ENCODE measurements at regions not wholly inside any gene's neighbourhood (a gene's known extent, or its start where the extent isn't known, plus 50 kb on each side); places are given as distances from the start of the nearest gene placed in this dataset.

GRCh38 chr2:19297716-19298115 is 60.7 kb downstream of the OSR1 start:
- no TSS peak for BruUV-seq (replicated peaks)
- H3K4me2 ChIP-seq (ENCODE audit: low read depth, low read length): no peak overlapping the region
- no peak overlapping the region for H3K9ac ChIP-seq (ENCODE audit: insufficient read depth, low read depth, low read length)
- 61% methylated on average over 7 of the region's 7 CpGs for WGBS (ENCODE audit: low lambda C conversion rate)
- H3K27me3 ChIP-seq (ENCODE audit: control insufficient read depth in 1 of 2, insufficient read depth in 2 of 2, low read length in 2 of 2): no peaks in the 10 kb centered on the region
- in situ Hi-C loops (cut with HindIII; ENCODE audit: extremely low pct_ligation_motif_present, low pct_unique_long_range_greater_than_20kb): no loop called here
- no peak for FAIRE-seq
- H4K20me1 ChIP-seq (ENCODE audit: insufficient read depth, low read length): no peaks in the 10 kb centered on the region
- H3K27ac ChIP-seq (ENCODE audit: extremely low read length, insufficient read depth, low read length): no peak overlapping the region
- H2AFZ ChIP-seq (ENCODE audit: low read length): no peak overlapping the region
- H3K36me3 ChIP-seq (replicated peaks in 1 of 2; ENCODE audit: control insufficient read depth in 1 of 2, insufficient read depth in 2 of 2, low read length in 2 of 2): no peaks in the 10 kb centered on the region
- ChIA-PET POLR2A (no interaction called here), CTCF (ENCODE audit: low intra/inter-chr PET ratio, low total read pairs) (no interaction called here)
- intact Hi-C loops (cut with micrococcal nuclease; ENCODE audit: unreplicated experiment): no loop called here
- ATAC-seq: no peak
- no peaks in the 10 kb centered on the region for H3K9me3 ChIP-seq (ENCODE audit: low read length)
- no peak for DNase-seq (ENCODE audit: low spot score)
- TF ChIP-seq TRIM22 (IDR thresholded peaks at IDR 0.05) (no peak), GLI4 (CRISPR knock-in tag; IDR thresholded peaks at IDR 0.05; ENCODE audit: borderline replicate concordance) (no peak), NFYC (CRISPR knock-in tag; IDR thresholded peaks at IDR 0.05) (no peak), ZNF749 (CRISPR knock-in tag; IDR thresholded peaks at IDR 0.05; ENCODE audit: borderline replicate concordance) (no peak), POGZ (CRISPR knock-in tag; IDR thresholded peaks at IDR 0.05) (no peak), NFKBIZ (CRISPR knock-in tag; IDR thresholded peaks at IDR 0.05) (no peak), FOXC1 (CRISPR knock-in tag; IDR thresholded peaks at IDR 0.05; ENCODE audit: borderline replicate concordance) (no peak), RAD51 (IDR thresholded peaks at IDR 0.05; ENCODE audit: borderline replicate concordance) (no peak)
- H3K4me1 ChIP-seq (ENCODE audit: insufficient read depth, low read length): no peaks in the 10 kb centered on the region
- no peak overlapping the region for H3K4me3 ChIP-seq (replicated peaks in 1 of 3; ENCODE audit: insufficient read depth in 1 of 3, low read depth in 2 of 3, low read length in 3 of 3)
- no peaks in the 10 kb centered on the region for H3K79me2 ChIP-seq (ENCODE audit: insufficient read depth, low read length)

GRCh38 chr2:19295998-19296502 is 62.4 kb downstream of the OSR1 start:
- intact Hi-C loops (cut with micrococcal nuclease; ENCODE audit: unreplicated experiment): no loop called here
- in situ Hi-C loops (cut with HindIII; ENCODE audit: extremely low pct_ligation_motif_present, low pct_unique_long_range_greater_than_20kb): no loop called here
- H3K27me3 ChIP-seq (ENCODE audit: control insufficient read depth in 1 of 2, insufficient read depth in 2 of 2, low read length in 2 of 2): no peaks in the 10 kb centered on the region
- TF ChIP-seq PTBP1 (IDR thresholded peaks at IDR 0.05; ENCODE audit: low read depth, low read length, poor library complexity, severe bottlenecking): no peak
- TF ChIP-seq ZNF335 (CRISPR knock-in tag; IDR thresholded peaks at IDR 0.05): no peak
- 0 out of 2 replicates have a peak, but pooled peaks have one; percentile 18 for TF ChIP-seq HNF4G (IDR thresholded peaks at IDR 0.05; ENCODE audit: borderline replicate concordance, low read depth, low read length)
- TF ChIP-seq HNF4G (CRISPR knock-in tag; IDR thresholded peaks at IDR 0.05; ENCODE audit: borderline replicate concordance, low read depth): no peak
- TF ChIP-seq IKZF4 (CRISPR knock-in tag; IDR thresholded peaks at IDR 0.05; ENCODE audit: borderline replicate concordance, low read depth, not compliant biosample characterization): no peak
- no peak for TF ChIP-seq ZNF460 (CRISPR knock-in tag; IDR thresholded peaks at IDR 0.05; ENCODE audit: borderline replicate concordance)
- no peak for TF ChIP-seq ZNF512B (CRISPR knock-in tag; IDR thresholded peaks at IDR 0.05; ENCODE audit: borderline replicate concordance)
- no peak for TF ChIP-seq ZFP41 (CRISPR knock-in tag; IDR thresholded peaks at IDR 0.05; ENCODE audit: borderline replicate concordance)
- TF ChIP-seq MAFF (IDR thresholded peaks at IDR 0.05; ENCODE audit: low read depth, low read length): peak; percentile 78

More at GRCh38 chr2:19295998-19296502, 62.4 kb downstream of the OSR1 start:
- no peaks in the 10 kb centered on the region for H3K9me3 ChIP-seq (ENCODE audit: low read length)
- no peaks in the 10 kb centered on the region for H4K20me1 ChIP-seq (ENCODE audit: insufficient read depth, low read length)
- no peaks in the 10 kb centered on the region for H3K79me2 ChIP-seq (ENCODE audit: insufficient read depth, low read length)
- no peak overlapping the region for H3K27ac ChIP-seq (ENCODE audit: extremely low read length, insufficient read depth, low read length)
- ChIA-PET CTCF (ENCODE audit: low intra/inter-chr PET ratio, low total read pairs) (no interaction called here), POLR2A (no interaction called here)
- no peak overlapping the region for H3K4me3 ChIP-seq (replicated peaks in 1 of 3; ENCODE audit: insufficient read depth in 1 of 3, low read depth in 2 of 3, low read length in 3 of 3)
- no peak overlapping the region for H3K9ac ChIP-seq (ENCODE audit: insufficient read depth, low read depth, low read length)
- WGBS (ENCODE audit: low lambda C conversion rate): 48% methylated on average over 3 of the region's 3 CpGs
- ATAC-seq (no peak), DNase-seq (ENCODE audit: low spot score) (no peak), FAIRE-seq (no peak)
- H3K4me2 ChIP-seq (ENCODE audit: low read depth, low read length): no peak overlapping the region
- BruUV-seq (replicated peaks): no TSS peak
- no peaks in the 10 kb centered on the region for H3K36me3 ChIP-seq (replicated peaks in 1 of 2; ENCODE audit: control insufficient read depth in 1 of 2, insufficient read depth in 2 of 2, low read length in 2 of 2)
- no peak overlapping the region for H2AFZ ChIP-seq (ENCODE audit: low read length)
- no peaks in the 10 kb centered on the region for H3K4me1 ChIP-seq (ENCODE audit: insufficient read depth, low read length)
